Breast epithelium (tissue), 4 donors: ENCODE measurements at regions not wholly inside any gene's neighbourhood (a gene's known extent, or its start where the extent isn't known, plus 50 kb on each side); places are given as distances from the start of the nearest gene placed in this dataset.

Experiments used
- DNase-seq, 2 donors: peaks; one replicate each; pipeline ENCODE4 v3.0.0-alpha.2; 2019; ENCODE audit warnings: low spot score in 2 of 2
- H3K27ac ChIP-seq, 2 donors: fragments of 200-600 bp; sonication (generic) in 1 of 2; one replicate each; pipeline ENCODE4 v1.5.1; 2016 to 2019; ENCODE audit warnings: mild to moderate bottlenecking in 1 of 2
- H3K27me3 ChIP-seq, 2 donors: fragments of 200-600 bp; sonication (generic) in 1 of 2; one replicate each; pipeline versions ENCODE4 v1.5.1 to v1.6.0; 2017 to 2019; ENCODE audit warnings: control low read depth in 1 of 2, mild to moderate bottlenecking in 1 of 2
- H3K36me3 ChIP-seq: fragments of 200-600 bp; one replicate; pipeline ENCODE4 v1.5.1; 2019
- H3K4me1 ChIP-seq, 2 donors: fragments of 200-600 bp; sonication (generic); one replicate each; pipeline ENCODE4 v1.5.1; 2016 to 2019; ENCODE audit warnings: control low read depth in 1 of 2
- H3K4me3 ChIP-seq, 3 donors: fragments of 200-600 bp; sonication (generic); 1 replicate in 2 of 3; 2 replicates in 1 of 3; pipeline ENCODE4 v1.5.1; 2016 to 2019; ENCODE audit warnings: mild to moderate bottlenecking in 3 of 3, moderate library complexity in 2 of 3
- H3K9me3 ChIP-seq, 2 donors: fragments of 200-600 bp; sonication (generic) in 1 of 2; one replicate each; pipeline ENCODE4 v1.5.1; 2016 to 2019; ENCODE audit warnings: control low read depth in 1 of 2
- CTCF ChIP-seq, 3 donors: fragments of 450-650 bp; IDR thresholded peaks; one replicate each; pipeline ENCODE4 v1.5.1; 2016 to 2017; ENCODE audit warnings: antibody characterized with exemption in 3 of 3, mild to moderate bottlenecking in 3 of 3, moderate library complexity in 3 of 3
- POLR2A ChIP-seq: fragments of 450-650 bp; IDR thresholded peaks from one replicate; pipeline ENCODE4 v1.6.1; 2016; ENCODE audit warnings: antibody characterized with exemption, mild to moderate bottlenecking, moderate library complexity
- POLR2AphosphoS5 ChIP-seq, 3 donors: sonication (generic); formaldehyde crosslinking; IDR thresholded peaks; one replicate each; pipeline ENCODE4 v1.6.1; 2017; ENCODE audit warnings: antibody characterized with exemption in 3 of 3
- intact Hi-C: fragments of 100-400 bp; cut with DNase I; formaldehyde crosslinking; loops from one replicate; pipeline ENCODE4 v1.15.1; 2023; ENCODE audit warnings: low total_unique reads

- no peak overlapping the region for H3K4me3 ChIP-seq
- no peak for TF ChIP-seq POLR2AphosphoS5 (IDR thresholded peaks at IDR 0.05)
- no peak for TF ChIP-seq POLR2A
- no peak for TF ChIP-seq CTCF (IDR thresholded peaks at IDR 0.05)
- intact Hi-C loops: no loop called here
- H3K36me3 ChIP-seq: no peaks in the 10 kb centered on the region
- H3K27me3 ChIP-seq: no peaks in the 10 kb centered on the region
- no peaks in the 10 kb centered on the region for H3K4me1 ChIP-seq
- no peak for DNase-seq
- H3K9me3 ChIP-seq: no peaks in the 10 kb centered on the region
- H3K27ac ChIP-seq: no peak overlapping the region
These were observed 549.8 kb upstream of the PRKX start for GRCh38 chrX:4263030-4263803.

DNA sequence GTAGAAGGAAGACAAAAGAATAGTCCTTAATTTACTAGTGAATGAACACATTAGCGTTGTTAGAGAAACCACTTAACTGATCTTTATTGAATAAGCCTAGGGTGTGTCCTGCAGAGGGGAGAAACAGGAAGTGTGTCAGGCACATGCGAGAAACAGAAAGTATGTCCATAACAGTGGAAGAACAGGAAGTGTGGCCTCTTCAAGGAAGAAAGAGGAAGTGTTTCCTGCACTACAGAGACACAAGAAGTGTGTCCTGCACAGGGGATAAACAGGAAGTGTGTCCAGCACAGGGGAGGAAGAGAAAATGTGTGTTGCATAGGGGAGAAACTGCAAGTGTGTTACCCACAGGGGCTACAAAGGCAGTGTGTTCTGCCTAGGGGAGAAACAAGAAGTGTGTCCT lies 539.6 kb upstream of the PRKX start:
- TF ChIP-seq CTCF (IDR thresholded peaks at IDR 0.05) (no peak), POLR2A (no peak), POLR2AphosphoS5 (IDR thresholded peaks at IDR 0.05) (no peak)
- H3K36me3 ChIP-seq: no peaks in the 10 kb centered on the region
- H3K27ac ChIP-seq: no peak overlapping the region
- H3K4me3 ChIP-seq: no peak overlapping the region
- H3K27me3 ChIP-seq: peaks cover 0 to 9% of the 10 kb centered on the region in 2 donors
- DNase-seq: no peak
- H3K4me1 ChIP-seq: no peaks in the 10 kb centered on the region
- H3K9me3 ChIP-seq: peaks cover 0 to 6% of the 10 kb centered on the region in 2 donors
- intact Hi-C loops: no loop called here

- Histone ChIP-seq H3K36me3 (no peaks in the 10 kb centered on the region), H3K9me3 (no peaks in the 10 kb centered on the region), H3K27ac (no peak overlapping the region), H3K27me3 (no peaks in the 10 kb centered on the region), H3K4me3 (no peak overlapping the region), H3K4me1 (no peaks in the 10 kb centered on the region)
- no peak for DNase-seq
- intact Hi-C loops: no loop called here
- no peak for TF ChIP-seq POLR2A
- TF ChIP-seq CTCF (IDR thresholded peaks at IDR 0.05): no peak
- TF ChIP-seq POLR2AphosphoS5 (IDR thresholded peaks at IDR 0.05): no peak
These were observed 536.0 kb upstream of the PRKX start for GRCh38 chrX:4249401-4249800.

GRCh38 chrX:4243759-4244158 lies 530.3 kb upstream of the PRKX start:
- Histone ChIP-seq H3K36me3 (no peaks in the 10 kb centered on the region), H3K9me3 (peaks cover 10 to 28% of the 10 kb centered on the region in 2 donors), H3K27ac (no peak overlapping the region), H3K27me3 (no peaks in the 10 kb centered on the region), H3K4me3 (no peak overlapping the region), H3K4me1 (no peaks in the 10 kb centered on the region)
- DNase-seq: no peak
- intact Hi-C loops: no loop called here
- TF ChIP-seq POLR2AphosphoS5 (IDR thresholded peaks at IDR 0.05) (no peak), POLR2A (no peak), CTCF (IDR thresholded peaks at IDR 0.05) (no peak)

- no peaks in the 10 kb centered on the region for H3K36me3 ChIP-seq
- H3K9me3 ChIP-seq: peaks cover 10 to 28% of the 10 kb centered on the region in 2 donors
- intact Hi-C loops: no loop called here
- no peak overlapping the region for H3K4me3 ChIP-seq
- TF ChIP-seq POLR2AphosphoS5 (IDR thresholded peaks at IDR 0.05) (no peak), CTCF (IDR thresholded peaks at IDR 0.05) (no peak), POLR2A (no peak)
- no peak overlapping the region for H3K27ac ChIP-seq
- H3K4me1 ChIP-seq: no peaks in the 10 kb centered on the region
- no peaks in the 10 kb centered on the region for H3K27me3 ChIP-seq
- no peak for DNase-seq
These were observed 527.2 kb upstream of the PRKX start for GRCh38 chrX:4240541-4241194.
